ENCODE measurements at regions not wholly inside any gene's neighbourhood (a gene's known extent, or its start where the extent isn't known, plus 50 kb on each side); places are given as distances from the start of the nearest gene placed in this dataset.

GRCh38 chr16:74165566-74166080 lies 131.0 kb upstream of the PSMD7 start:
- Histone ChIP-seq H3K4me1 (peaks cover 0 to 19% (median 8%) of the 10 kb centered on the region in 4 donors), H3K36me3 (no peaks in the 10 kb centered on the region), H3K27me3 (no peaks in the 10 kb centered on the region), H3K27ac (replicated peaks in 1 of 4) (no peak overlapping the region), H3K4me3 (no peak overlapping the region), H3K9me3 (peaks cover 0 to 3% (median under 1%) of the 10 kb centered on the region in 4 donors)
- intact Hi-C loops (cut with DNase I), result no loop called here
- no peak for DNase-seq (ENCODE audit: extremely low spot score)
- TF ChIP-seq POLR2AphosphoS5 (IDR thresholded peaks at IDR 0.05), result no peak
- no peak for TF ChIP-seq CTCF (IDR thresholded peaks at IDR 0.05)
- no peak for TF ChIP-seq POLR2A (IDR thresholded peaks at IDR 0.05; ENCODE audit: low read depth)
- TF ChIP-seq EP300 (IDR thresholded peaks at IDR 0.05), result no peak
- WGBS, result 73% methylated on average over 5 of the region's 5 CpGs

- no peak for DNase-seq (ENCODE audit: extremely low spot score)
- Histone ChIP-seq H3K36me3 (no peaks in the 10 kb centered on the region), H3K27ac (replicated peaks in 1 of 4) (no peak overlapping the region), H3K4me3 (no peak overlapping the region), H3K4me1 (peaks cover 0 to 6% (median 0%) of the 10 kb centered on the region in 4 donors), H3K27me3 (no peaks in the 10 kb centered on the region), H3K9me3 (peaks cover 0 to 7% (median 2%) of the 10 kb centered on the region in 4 donors)
- intact Hi-C loops (cut with DNase I), result no loop called here
- 88% methylated on average over 2 of the region's 2 CpGs for WGBS
- TF ChIP-seq POLR2A (IDR thresholded peaks at IDR 0.05; ENCODE audit: low read depth), result no peak
- TF ChIP-seq EP300 (IDR thresholded peaks at IDR 0.05), result no peak
- TF ChIP-seq POLR2AphosphoS5 (IDR thresholded peaks at IDR 0.05), result no peak
These were observed 135.9 kb upstream of the PSMD7 start for GRCh38 chr16:74160759-74161158.

GRCh38 chr16:74153773-74154172 lies 142.8 kb upstream of the PSMD7 start:
- no peak overlapping the region for H3K4me3 ChIP-seq
- no peaks in the 10 kb centered on the region for H3K27me3 ChIP-seq
- no peak overlapping the region for H3K27ac ChIP-seq (replicated peaks in 1 of 4)
- no peaks in the 10 kb centered on the region for H3K4me1 ChIP-seq
- no peaks in the 10 kb centered on the region for H3K36me3 ChIP-seq
- WGBS, result 53% methylated on average over 1 of the region's 1 CpG
- DNase-seq (ENCODE audit: extremely low spot score), result no peak
- H3K9me3 ChIP-seq, result no peaks in the 10 kb centered on the region
- intact Hi-C loops (cut with DNase I), result no loop called here
- TF ChIP-seq POLR2AphosphoS5 (IDR thresholded peaks at IDR 0.05) (no peak), EP300 (IDR thresholded peaks at IDR 0.05) (no peak), POLR2A (IDR thresholded peaks at IDR 0.05; ENCODE audit: low read depth) (no peak), CTCF (IDR thresholded peaks at IDR 0.05) (no peak)

- Histone ChIP-seq H3K27ac (replicated peaks in 1 of 4) (no peak overlapping the region), H3K4me1 (peaks cover 0 to 20% (median 15%) of the 10 kb centered on the region in 4 donors), H3K36me3 (no peaks in the 10 kb centered on the region), H3K4me3 (no peak overlapping the region), H3K27me3 (no peaks in the 10 kb centered on the region), H3K9me3 (no peaks in the 10 kb centered on the region)
- 88% methylated on average over 2 of the region's 2 CpGs for WGBS
- intact Hi-C loops (cut with DNase I), result no loop called here
- TF ChIP-seq POLR2AphosphoS5 (IDR thresholded peaks at IDR 0.05) (no peak), POLR2A (IDR thresholded peaks at IDR 0.05; ENCODE audit: low read depth) (no peak), EP300 (IDR thresholded peaks at IDR 0.05) (no peak), CTCF (IDR thresholded peaks at IDR 0.05) (no peak)
- DNase-seq (ENCODE audit: extremely low spot score), result no peak
These were observed 150.0 kb upstream of the PSMD7 start for GRCh38 chr16:74146643-74147042.

GRCh38 chr16:74143171-74143570 lies 153.4 kb upstream of the PSMD7 start:
- WGBS, result 29% methylated on average over 3 of the region's 3 CpGs
- no peak for TF ChIP-seq EP300 (IDR thresholded peaks at IDR 0.05)
- no peak for TF ChIP-seq CTCF (IDR thresholded peaks at IDR 0.05)
- no peak for TF ChIP-seq POLR2AphosphoS5 (IDR thresholded peaks at IDR 0.05)
- TF ChIP-seq POLR2A (IDR thresholded peaks at IDR 0.05; ENCODE audit: low read depth), result no peak
- H3K27me3 ChIP-seq, result no peaks in the 10 kb centered on the region
- H3K36me3 ChIP-seq, result no peaks in the 10 kb centered on the region
- DNase-seq (ENCODE audit: extremely low spot score), result no peak
- intact Hi-C loops (cut with DNase I), result no loop called here
- no peak overlapping the region for H3K4me3 ChIP-seq
- H3K27ac ChIP-seq (replicated peaks in 1 of 4), result no peak overlapping the region
- peaks cover 0 to 20% (median 15%) of the 10 kb centered on the region in 4 donors for H3K4me1 ChIP-seq
- H3K9me3 ChIP-seq, result peaks cover 0 to 12% (median 8%) of the 10 kb centered on the region in 4 donors
